GM19467 (cell line): ENCODE measurements at regions not wholly inside any gene's neighbourhood (a gene's known extent, or its start where the extent isn't known, plus 50 kb on each side); places are given as distances from the start of the nearest gene placed in this dataset.
"Not testable (repeated sequence)": the region's sequence is repeated elsewhere in the genome, so short reads cannot be mapped to it uniquely, and the experiment has no call there.

Experiments used
- ATAC-seq: cut with Tn5 transposase; IDR thresholded peaks from one replicate; pipeline ENCODE4 v1.9.1; 2021; ENCODE audit warnings: mild to moderate bottlenecking, moderate library complexity; ENCODE audit not compliant: unreplicated experiment

GRCh38 chr15:93399121-93399520, 310.1 kb upstream of the RGMA start:
- no peak for ATAC-seq

- no peak for ATAC-seq
Measured at GRCh38 chr15:93389211-93389610, 300.2 kb upstream of the RGMA start.

- ATAC-seq = no peak
Measured at GRCh38 chr15:93384886-93385285, 295.9 kb upstream of the RGMA start.

GRCh38 chr15:93382200-93382820, 293.3 kb upstream of the RGMA start:
- ATAC-seq = no peak

- no peak for ATAC-seq
Measured at GRCh38 chr15:93378558-93378957, 289.5 kb upstream of the RGMA start.

- ATAC-seq = no peak
Measured at GRCh38 chr15:93372865-93373223, 283.8 kb upstream of the RGMA start.

- no peak for ATAC-seq
Measured at GRCh38 chr15:93372208-93372864, 283.3 kb upstream of the RGMA start.

GRCh38 chr15:93366387-93367100, 277.5 kb upstream of the RGMA start:
- no peak for ATAC-seq

GRCh38 chr15:93362821-93363220, 273.8 kb upstream of the RGMA start:
- no peak for ATAC-seq

GRCh38 chr15:93362203-93362602, 273.2 kb upstream of the RGMA start:
- ATAC-seq = no peak

GRCh38 chr15:93361703-93362102, 272.7 kb upstream of the RGMA start:
- ATAC-seq = no peak

- ATAC-seq = no peak
Measured at GRCh38 chr15:93360976-93361375, 272.0 kb upstream of the RGMA start.

- ATAC-seq = no peak
Measured at GRCh38 chr15:93360318-93360717, 271.3 kb upstream of the RGMA start.

- ATAC-seq = no peak
Measured at GRCh38 chr15:93359425-93360131, 270.6 kb upstream of the RGMA start.

GRCh38 chr15:93359060-93359408, 270.0 kb upstream of the RGMA start:
- ATAC-seq = no peak

GRCh38 chr15:93358166-93359059, 269.4 kb upstream of the RGMA start:
- ATAC-seq = no peak

GRCh38 chr15:93348711-93349545, 259.9 kb upstream of the RGMA start:
- no peak for ATAC-seq

GRCh38 chr15:93347986-93348385, 259.0 kb upstream of the RGMA start:
- ATAC-seq = no peak

- ATAC-seq = no peak
Measured at GRCh38 chr15:93345981-93346380, 257.0 kb upstream of the RGMA start.

- not testable (repeated sequence) for ATAC-seq
Measured at GRCh38 chr15:93343402-93343801, 254.4 kb upstream of the RGMA start.
